ENCODE measurements at regions not wholly inside any gene's neighbourhood (a gene's known extent, or its start where the extent isn't known, plus 50 kb on each side); places are given as distances from the start of the nearest gene placed in this dataset.
"Not testable (repeated sequence)": the region's sequence is repeated elsewhere in the genome, so short reads cannot be mapped to it uniquely, and the experiment has no call there.

DNA sequence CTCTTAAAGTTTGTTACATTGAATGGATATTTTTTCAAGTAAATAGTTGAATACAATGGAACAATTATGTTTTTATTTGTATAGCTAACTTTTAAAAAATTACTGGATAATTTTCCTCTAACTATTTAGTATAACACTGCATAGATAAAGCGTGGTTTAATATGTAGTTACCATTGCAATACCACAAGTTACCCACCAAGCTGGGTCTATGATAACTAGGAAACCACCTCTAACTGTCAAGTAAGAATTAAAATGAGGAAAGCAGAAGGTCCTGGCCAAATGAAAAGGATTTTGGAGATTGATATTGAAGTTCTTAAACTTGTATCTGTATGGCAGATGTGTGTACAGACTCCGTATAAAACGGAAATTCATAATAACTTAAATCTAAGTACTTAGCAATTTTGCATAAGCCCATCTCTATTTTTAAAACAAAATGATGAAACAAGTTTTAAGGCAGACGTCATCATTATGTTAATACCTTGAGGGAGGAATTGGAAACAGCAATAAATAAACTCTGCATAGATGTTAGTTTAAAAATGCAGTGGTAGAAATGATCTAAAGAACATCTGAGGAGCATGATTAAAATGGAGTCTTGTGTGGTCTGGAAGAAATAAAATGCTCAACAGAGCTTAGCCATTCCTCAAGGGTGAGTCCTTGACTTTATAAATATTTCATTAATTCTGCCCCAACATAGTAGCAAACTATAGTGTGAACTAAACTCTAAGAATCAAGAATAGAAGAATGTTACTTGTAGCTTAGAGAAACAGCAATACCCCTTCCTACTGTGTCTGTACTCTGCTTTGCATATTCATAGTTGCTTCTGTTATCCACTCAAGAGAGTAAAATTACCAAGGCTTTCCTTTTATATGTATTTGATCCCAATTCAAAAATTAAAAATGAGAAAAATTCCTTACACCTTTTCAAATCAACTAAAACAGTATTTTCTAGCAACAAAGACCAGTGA is 206.4 kb upstream of the FERD3L start:
- H3K36me3 ChIP-seq (ENCODE audit: insufficient read depth in 1 of 2, low read depth in 1 of 2) = no peaks in the 10 kb centered on the region
- H3K4me3 ChIP-seq = no peak overlapping the region
- intact Hi-C loops (cut with DNase I) = no loop called here
- no peaks in the 10 kb centered on the region for H3K27me3 ChIP-seq (ENCODE audit: insufficient read depth in 3 of 3, low read length in 2 of 3)
- H3K27ac ChIP-seq = no peak overlapping the region
- TF ChIP-seq, protein P1, sequence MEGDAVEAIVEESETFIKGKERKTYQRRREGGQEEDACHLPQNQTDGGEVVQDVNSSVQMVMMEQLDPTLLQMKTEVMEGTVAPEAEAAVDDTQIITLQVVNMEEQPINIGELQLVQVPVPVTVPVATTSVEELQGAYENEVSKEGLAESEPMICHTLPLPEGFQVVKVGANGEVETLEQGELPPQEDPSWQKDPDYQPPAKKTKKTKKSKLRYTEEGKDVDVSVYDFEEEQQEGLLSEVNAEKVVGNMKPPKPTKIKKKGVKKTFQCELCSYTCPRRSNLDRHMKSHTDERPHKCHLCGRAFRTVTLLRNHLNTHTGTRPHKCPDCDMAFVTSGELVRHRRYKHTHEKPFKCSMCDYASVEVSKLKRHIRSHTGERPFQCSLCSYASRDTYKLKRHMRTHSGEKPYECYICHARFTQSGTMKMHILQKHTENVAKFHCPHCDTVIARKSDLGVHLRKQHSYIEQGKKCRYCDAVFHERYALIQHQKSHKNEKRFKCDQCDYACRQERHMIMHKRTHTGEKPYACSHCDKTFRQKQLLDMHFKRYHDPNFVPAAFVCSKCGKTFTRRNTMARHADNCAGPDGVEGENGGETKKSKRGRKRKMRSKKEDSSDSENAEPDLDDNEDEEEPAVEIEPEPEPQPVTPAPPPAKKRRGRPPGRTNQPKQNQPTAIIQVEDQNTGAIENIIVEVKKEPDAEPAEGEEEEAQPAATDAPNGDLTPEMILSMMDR (IDR thresholded peaks at IDR 0.05) = no peak
- H3K4me1 ChIP-seq = no peaks in the 10 kb centered on the region
- WGBS, 3 donors = 78 to 83% (median 82%) methylated on average over 4 of the region's 4 CpGs
- ATAC-seq (no peak), DNase-seq (no peak)
- H3K9me3 ChIP-seq = no peaks in the 10 kb centered on the region

DNA sequence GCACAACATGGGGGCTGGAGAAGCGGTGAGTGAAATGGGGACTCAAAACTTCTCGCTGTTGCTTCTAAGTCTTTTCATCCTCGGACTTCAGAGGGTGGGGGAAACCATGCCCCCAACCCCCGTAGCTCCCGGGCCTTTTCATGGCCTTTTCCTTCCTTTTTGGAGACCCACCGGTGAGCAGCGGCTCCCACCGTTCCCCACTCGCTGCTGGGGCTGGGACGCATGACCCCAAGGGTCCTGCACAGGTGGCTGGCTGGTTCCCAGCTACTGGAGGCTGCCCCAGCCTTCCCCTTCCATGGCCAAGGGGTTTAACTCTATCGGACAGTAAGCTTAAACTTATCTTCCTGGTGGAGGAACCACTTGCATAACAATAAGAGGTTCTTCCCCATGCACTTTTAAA is 194.3 kb upstream of the FERD3L start:
- ATAC-seq = no peak
- H3K36me3 ChIP-seq (ENCODE audit: insufficient read depth in 1 of 2, low read depth in 1 of 2) = no peaks in the 10 kb centered on the region
- H3K4me3 ChIP-seq = no peak overlapping the region
- H3K4me1 ChIP-seq = no peaks in the 10 kb centered on the region
- 83 to 88% (median 87%) methylated on average over 6 to 11 of the region's 11 CpGs for WGBS, 3 donors
- no peaks in the 10 kb centered on the region for H3K9me3 ChIP-seq
- TF ChIP-seq, protein P1 (IDR thresholded peaks at IDR 0.05) = no peak
- H3K27ac ChIP-seq = no peak overlapping the region
- no peak for DNase-seq
- H3K27me3 ChIP-seq (ENCODE audit: insufficient read depth in 3 of 3, low read length in 2 of 3) = no peaks in the 10 kb centered on the region
- intact Hi-C loops (cut with DNase I) = no loop called here

DNA sequence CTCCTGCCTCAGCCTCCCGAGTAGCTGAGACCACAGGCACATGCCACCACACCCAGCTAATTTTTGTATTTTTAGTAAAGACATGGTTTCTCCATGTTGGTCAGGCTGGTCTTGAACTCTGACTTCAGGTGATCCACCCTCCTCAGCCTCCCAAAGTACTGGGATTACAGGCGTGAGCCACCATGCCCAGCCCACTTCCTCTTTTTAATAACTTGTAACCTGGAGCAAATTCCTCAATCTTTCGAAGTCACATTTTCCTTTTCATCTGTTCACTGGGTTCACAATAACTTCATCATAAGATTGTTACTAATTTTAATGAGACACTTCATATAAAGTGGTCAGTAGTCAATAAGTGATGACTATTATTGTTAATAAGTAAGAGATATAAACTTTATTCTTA is 193.3 kb upstream of the FERD3L start:
- H3K27ac ChIP-seq; ATAC-seq; H3K27me3 ChIP-seq (ENCODE audit: insufficient read depth in 3 of 3, low read length in 2 of 3); H3K4me1 ChIP-seq; H3K9me3 ChIP-seq; DNase-seq; H3K4me3 ChIP-seq; H3K36me3 ChIP-seq (ENCODE audit: insufficient read depth in 1 of 2, low read depth in 1 of 2); intact Hi-C loops (cut with DNase I): not testable (repeated sequence)
- 88 to 95% (median 89%) methylated on average over 3 of the region's 3 CpGs for WGBS, 3 donors

DNA sequence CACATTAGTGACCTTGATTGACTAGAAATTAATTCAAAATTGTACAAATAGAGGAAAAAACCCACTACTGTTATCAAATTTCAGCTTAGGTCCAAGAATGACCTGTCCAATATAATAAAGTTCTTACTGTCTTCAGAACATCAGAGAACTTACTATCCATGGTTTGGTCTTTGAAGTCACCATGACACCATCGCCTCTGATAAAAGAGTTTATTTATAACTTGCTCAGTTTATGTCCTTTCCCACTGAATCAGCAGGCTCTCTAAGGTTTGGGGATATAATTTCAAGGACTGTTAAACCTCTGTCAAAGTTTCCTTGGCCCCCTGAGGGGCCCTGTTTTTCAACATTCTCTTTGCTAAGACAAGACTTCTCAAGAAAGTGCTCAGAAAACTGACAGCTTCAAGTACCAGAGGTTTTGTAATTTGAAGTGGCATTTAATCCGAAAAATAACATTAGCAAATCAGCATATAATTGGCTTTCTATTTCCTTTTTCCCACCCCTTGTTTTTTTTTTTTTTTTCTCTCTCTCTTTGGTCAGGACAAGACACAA is 191.7 kb upstream of the FERD3L start:
- TF ChIP-seq, protein P1 (IDR thresholded peaks at IDR 0.05) = no peak
- no peak for DNase-seq
- H3K27ac ChIP-seq = no peak overlapping the region
- H3K4me3 ChIP-seq = no peak overlapping the region
- no peaks in the 10 kb centered on the region for H3K27me3 ChIP-seq (ENCODE audit: insufficient read depth in 3 of 3, low read length in 2 of 3)
- H3K4me1 ChIP-seq = no peaks in the 10 kb centered on the region
- WGBS, 3 donors = 37 to 58% (median 38%) methylated on average over 2 of the region's 2 CpGs
- H3K36me3 ChIP-seq (ENCODE audit: insufficient read depth in 1 of 2, low read depth in 1 of 2) = no peaks in the 10 kb centered on the region
- intact Hi-C loops (cut with DNase I) = no loop called here
- no peak for ATAC-seq
- H3K9me3 ChIP-seq = no peaks in the 10 kb centered on the region

DNA sequence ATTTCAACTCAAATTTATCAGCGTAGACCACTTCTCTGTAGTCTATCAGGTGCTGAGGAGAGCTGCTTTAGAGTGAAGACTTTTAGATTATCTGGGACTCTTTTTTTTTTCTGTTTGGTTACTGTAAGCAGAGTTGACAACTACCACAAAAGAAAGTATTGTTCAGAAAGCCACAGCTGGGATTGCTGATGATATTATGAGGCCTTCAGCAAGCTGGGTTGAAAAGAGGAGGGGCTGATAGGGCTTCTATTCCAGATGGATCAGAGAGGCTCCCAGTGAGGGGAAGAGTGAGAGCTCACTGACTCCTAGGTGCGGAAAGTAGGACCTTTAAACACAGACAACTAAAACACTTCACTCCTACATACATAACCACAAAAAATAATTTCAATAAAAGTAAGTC is 188.5 kb upstream of the FERD3L start:
- no peaks in the 10 kb centered on the region for H3K9me3 ChIP-seq
- H3K4me1 ChIP-seq = no peaks in the 10 kb centered on the region
- no peak overlapping the region for H3K27ac ChIP-seq
- TF ChIP-seq, protein P1 (IDR thresholded peaks at IDR 0.05) = no peak
- no peak overlapping the region for H3K4me3 ChIP-seq
- DNase-seq (no peak), ATAC-seq (no peak)
- H3K27me3 ChIP-seq (ENCODE audit: insufficient read depth in 3 of 3, low read length in 2 of 3) = no peaks in the 10 kb centered on the region
- WGBS, 3 donors = 78 to 93% (median 93%) methylated on average over 2 of the region's 2 CpGs
- no peaks in the 10 kb centered on the region for H3K36me3 ChIP-seq (ENCODE audit: insufficient read depth in 1 of 2, low read depth in 1 of 2)
- intact Hi-C loops (cut with DNase I) = no loop called here
